ENCODE measurements at regions not wholly inside any gene's neighbourhood (a gene's known extent, or its start where the extent isn't known, plus 50 kb on each side); places are given as distances from the start of the nearest gene placed in this dataset.

DNA sequence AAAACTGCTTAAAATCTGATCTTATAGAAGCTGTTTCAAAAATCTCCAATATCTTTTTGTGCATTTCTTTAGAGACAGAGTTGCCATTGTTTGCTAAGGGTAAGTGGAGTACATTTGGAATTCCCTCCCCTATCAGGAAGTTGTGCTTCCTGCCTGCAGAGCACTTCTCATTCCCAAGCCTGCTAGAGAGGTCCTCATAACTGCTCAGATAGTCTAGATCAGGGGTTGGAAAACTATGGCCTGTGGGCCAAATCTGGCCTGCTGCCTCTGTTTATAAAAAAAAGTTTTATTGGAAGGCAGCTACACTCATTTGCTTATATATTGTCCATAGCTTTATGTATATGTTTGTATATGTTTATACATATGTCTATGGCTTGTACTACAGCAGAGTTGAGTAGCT, 333.7 kb upstream of the PROK2 start:
- no peak for DNase-seq
- no peaks in the 10 kb centered on the region for H3K4me1 ChIP-seq (ENCODE audit: control insufficient read depth, insufficient read depth, low read length)
- no peaks in the 10 kb centered on the region for H3K27me3 ChIP-seq (ENCODE audit: control insufficient read depth, insufficient read depth, low read length, poor library complexity, severe bottlenecking)
- no peaks in the 10 kb centered on the region for H3K36me3 ChIP-seq (ENCODE audit: control insufficient read depth, insufficient read depth, low read length)
- Mint-ChIP-seq H3K36me3 (ENCODE audit: low read depth) (no peaks in the 10 kb centered on the region), H3K27ac (no peak overlapping the region), H3K4me1 (no peaks in the 10 kb centered on the region), H3K27me3 (ENCODE audit: insufficient read depth) (no peaks in the 10 kb centered on the region), H3K4me3 (no peak overlapping the region), H3K9me3 (no peaks in the 10 kb centered on the region)
- no peaks in the 10 kb centered on the region for H3K9me3 ChIP-seq (ENCODE audit: control insufficient read depth, low read length)
- H3K4me3 ChIP-seq (ENCODE audit: low read length): no peak overlapping the region
- H3K9ac ChIP-seq (ENCODE audit: extremely low read depth, low read length, poor library complexity, severe bottlenecking): no peak overlapping the region
- TF ChIP-seq, protein P1, sequence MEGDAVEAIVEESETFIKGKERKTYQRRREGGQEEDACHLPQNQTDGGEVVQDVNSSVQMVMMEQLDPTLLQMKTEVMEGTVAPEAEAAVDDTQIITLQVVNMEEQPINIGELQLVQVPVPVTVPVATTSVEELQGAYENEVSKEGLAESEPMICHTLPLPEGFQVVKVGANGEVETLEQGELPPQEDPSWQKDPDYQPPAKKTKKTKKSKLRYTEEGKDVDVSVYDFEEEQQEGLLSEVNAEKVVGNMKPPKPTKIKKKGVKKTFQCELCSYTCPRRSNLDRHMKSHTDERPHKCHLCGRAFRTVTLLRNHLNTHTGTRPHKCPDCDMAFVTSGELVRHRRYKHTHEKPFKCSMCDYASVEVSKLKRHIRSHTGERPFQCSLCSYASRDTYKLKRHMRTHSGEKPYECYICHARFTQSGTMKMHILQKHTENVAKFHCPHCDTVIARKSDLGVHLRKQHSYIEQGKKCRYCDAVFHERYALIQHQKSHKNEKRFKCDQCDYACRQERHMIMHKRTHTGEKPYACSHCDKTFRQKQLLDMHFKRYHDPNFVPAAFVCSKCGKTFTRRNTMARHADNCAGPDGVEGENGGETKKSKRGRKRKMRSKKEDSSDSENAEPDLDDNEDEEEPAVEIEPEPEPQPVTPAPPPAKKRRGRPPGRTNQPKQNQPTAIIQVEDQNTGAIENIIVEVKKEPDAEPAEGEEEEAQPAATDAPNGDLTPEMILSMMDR (conservative IDR thresholded peaks at IDR 0.05): no peak
- no peak overlapping the region for H3K27ac ChIP-seq (ENCODE audit: low read depth, low read length)

GRCh38 chr3:72116226-72116625, 331.3 kb upstream of the PROK2 start:
- Mint-ChIP-seq H3K4me1 (no peaks in the 10 kb centered on the region), H3K27ac (no peak overlapping the region), H3K4me3 (no peak overlapping the region), H3K9me3 (no peaks in the 10 kb centered on the region), H3K27me3 (ENCODE audit: insufficient read depth) (peaks cover 3% of the 10 kb centered on the region), H3K36me3 (ENCODE audit: low read depth) (no peaks in the 10 kb centered on the region)
- H3K36me3 ChIP-seq (ENCODE audit: control insufficient read depth, insufficient read depth, low read length): no peaks in the 10 kb centered on the region
- TF ChIP-seq, protein P1 (conservative IDR thresholded peaks at IDR 0.05): no peak
- 88 to 90% methylated on average over 7 of the region's 7 CpGs for WGBS, 2 experiments (ENCODE audit: insufficient coverage in 1 of 2, insufficient read length in 1 of 2)
- no peak for DNase-seq
- no peak overlapping the region for H3K4me3 ChIP-seq (ENCODE audit: low read length)
- H3K4me1 ChIP-seq (ENCODE audit: control insufficient read depth, insufficient read depth, low read length): no peaks in the 10 kb centered on the region
- H3K9me3 ChIP-seq (ENCODE audit: control insufficient read depth, low read length): no peaks in the 10 kb centered on the region
- no peak overlapping the region for H3K27ac ChIP-seq (ENCODE audit: low read depth, low read length)
- no peaks in the 10 kb centered on the region for H3K27me3 ChIP-seq (ENCODE audit: control insufficient read depth, insufficient read depth, low read length, poor library complexity, severe bottlenecking)
- H3K9ac ChIP-seq (ENCODE audit: extremely low read depth, low read length, poor library complexity, severe bottlenecking): no peak overlapping the region

GRCh38 chr3:72115307-72115706, 330.4 kb upstream of the PROK2 start:
- H3K36me3 ChIP-seq (ENCODE audit: control insufficient read depth, insufficient read depth, low read length): no peaks in the 10 kb centered on the region
- Mint-ChIP-seq H3K27ac (no peak overlapping the region), H3K9me3 (no peaks in the 10 kb centered on the region), H3K4me1 (no peaks in the 10 kb centered on the region), H3K27me3 (ENCODE audit: insufficient read depth) (peaks cover 7% of the 10 kb centered on the region), H3K4me3 (no peak overlapping the region), H3K36me3 (ENCODE audit: low read depth) (no peaks in the 10 kb centered on the region)
- no peaks in the 10 kb centered on the region for H3K9me3 ChIP-seq (ENCODE audit: control insufficient read depth, low read length)
- H3K27ac ChIP-seq (ENCODE audit: low read depth, low read length): no peak overlapping the region
- no peak overlapping the region for H3K9ac ChIP-seq (ENCODE audit: extremely low read depth, low read length, poor library complexity, severe bottlenecking)
- TF ChIP-seq, protein P1 (conservative IDR thresholded peaks at IDR 0.05): no peak
- 88 to 95% methylated on average over 3 to 6 of the region's 6 CpGs for WGBS, 2 experiments (ENCODE audit: insufficient coverage in 1 of 2, insufficient read length in 1 of 2)
- H3K4me1 ChIP-seq (ENCODE audit: control insufficient read depth, insufficient read depth, low read length): no peaks in the 10 kb centered on the region
- H3K27me3 ChIP-seq (ENCODE audit: control insufficient read depth, insufficient read depth, low read length, poor library complexity, severe bottlenecking): no peaks in the 10 kb centered on the region
- no peak for DNase-seq
- H3K4me3 ChIP-seq (ENCODE audit: low read length): no peak overlapping the region
